ENCODE measurements at regions not wholly inside any gene's neighbourhood (a gene's known extent, or its start where the extent isn't known, plus 50 kb on each side); places are given as distances from the start of the nearest gene placed in this dataset.

DNA sequence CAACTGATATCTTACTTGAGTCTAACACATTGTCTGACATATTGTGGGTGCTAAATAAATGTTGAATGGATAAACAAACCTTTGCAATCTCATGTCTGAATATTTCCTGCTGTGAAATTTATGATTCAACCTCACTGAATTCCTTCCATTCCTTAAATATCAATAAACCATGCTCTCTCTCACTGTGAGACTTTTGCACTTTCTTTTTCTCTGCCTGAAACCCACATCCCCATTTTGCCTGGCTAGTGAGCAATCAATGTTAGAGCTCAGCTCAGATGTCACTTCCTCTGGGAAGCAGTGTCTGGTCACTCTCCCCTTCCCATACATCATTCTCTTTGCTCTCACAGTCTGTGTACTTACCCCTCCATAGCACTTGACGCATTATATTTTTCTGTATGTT, 383.7 kb upstream of the TRPC7 start:
- TF ChIP-seq POLR2A (IDR thresholded peaks at IDR 0.05), result no peak
- TF ChIP-seq, protein P1, sequence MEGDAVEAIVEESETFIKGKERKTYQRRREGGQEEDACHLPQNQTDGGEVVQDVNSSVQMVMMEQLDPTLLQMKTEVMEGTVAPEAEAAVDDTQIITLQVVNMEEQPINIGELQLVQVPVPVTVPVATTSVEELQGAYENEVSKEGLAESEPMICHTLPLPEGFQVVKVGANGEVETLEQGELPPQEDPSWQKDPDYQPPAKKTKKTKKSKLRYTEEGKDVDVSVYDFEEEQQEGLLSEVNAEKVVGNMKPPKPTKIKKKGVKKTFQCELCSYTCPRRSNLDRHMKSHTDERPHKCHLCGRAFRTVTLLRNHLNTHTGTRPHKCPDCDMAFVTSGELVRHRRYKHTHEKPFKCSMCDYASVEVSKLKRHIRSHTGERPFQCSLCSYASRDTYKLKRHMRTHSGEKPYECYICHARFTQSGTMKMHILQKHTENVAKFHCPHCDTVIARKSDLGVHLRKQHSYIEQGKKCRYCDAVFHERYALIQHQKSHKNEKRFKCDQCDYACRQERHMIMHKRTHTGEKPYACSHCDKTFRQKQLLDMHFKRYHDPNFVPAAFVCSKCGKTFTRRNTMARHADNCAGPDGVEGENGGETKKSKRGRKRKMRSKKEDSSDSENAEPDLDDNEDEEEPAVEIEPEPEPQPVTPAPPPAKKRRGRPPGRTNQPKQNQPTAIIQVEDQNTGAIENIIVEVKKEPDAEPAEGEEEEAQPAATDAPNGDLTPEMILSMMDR (IDR thresholded peaks at IDR 0.05), result no peak
